H1 (cell line): ENCODE measurements at regions not wholly inside any gene's neighbourhood (a gene's known extent, or its start where the extent isn't known, plus 50 kb on each side); places are given as distances from the start of the nearest gene placed in this dataset.

Experiments used
- CTCF ChIA-PET: fragments of 300-600 bp; sonication (Branson Sonifier 250); formaldehyde crosslinking; loops from one replicate; lab custom pipeline; 2021; ENCODE audit not compliant: partially characterized antibody; lab: Charles Lee
- POLR2A ChIA-PET: fragments of 300-600 bp; sonication (Branson Sonifier 250); formaldehyde crosslinking; loops from one replicate; lab custom pipeline; 2021; ENCODE audit warnings: inconsistent platforms; ENCODE audit not compliant: partially characterized antibody; lab: Charles Lee
- DNase-seq, 2 experiments: peaks; one replicate each; pipeline versions ENCODE4 v3.0.0 to v3.0.0-alpha.2; 2010 to 2022; ENCODE audit warnings: low spot score in 2 of 2, low read depth in 1 of 2, mixed read lengths in 1 of 2
- FAIRE-seq: peaks from 2 replicates; lab custom pipeline; 2011; peaks lifted over from hg19 to GRCh38; lab: Jason Lieb, UNC
- H2AFZ ChIP-seq: 2 replicates; pipeline ENCODE4 v1.8.1; 2012; ENCODE audit warnings: low read length, inconsistent platforms
- H2AK5ac ChIP-seq: 2 replicates; pipeline ENCODE4 v1.6.1; 2013; ENCODE audit warnings: low read depth, low read length
- H2BK120ac ChIP-seq: replicated peaks from 2 replicates; pipeline ENCODE3; 2013; ENCODE audit warnings: low read depth, low read length, inconsistent platforms
- H2BK12ac ChIP-seq: 2 replicates; pipeline ENCODE4 v1.6.1; 2013; ENCODE audit warnings: low read depth, low read length
- H2BK15ac ChIP-seq: 2 replicates; pipeline ENCODE4 v1.6.1; 2013; ENCODE audit warnings: low read length
- H2BK20ac ChIP-seq: 2 replicates; pipeline ENCODE4 v1.6.1; 2013; ENCODE audit warnings: low read length
- H2BK5ac ChIP-seq: 2 replicates; pipeline ENCODE4 v1.6.1; 2013; ENCODE audit warnings: low read depth, low read length
- H3K14ac ChIP-seq: 2 replicates; pipeline ENCODE4 v1.6.1; 2013; ENCODE audit warnings: inconsistent platforms; ENCODE audit not compliant: insufficient read length
- H3K18ac ChIP-seq: 2 replicates; pipeline ENCODE4 v1.6.1; 2013; ENCODE audit warnings: low read length; ENCODE audit errors: extremely low read depth
- H3K23ac ChIP-seq: 2 replicates; pipeline ENCODE4 v1.6.1; 2013; ENCODE audit warnings: inconsistent platforms; ENCODE audit not compliant: insufficient read length
- H3K23me2 ChIP-seq: 2 replicates; pipeline ENCODE4 v1.6.1; 2013; ENCODE audit warnings: low read depth, low read length
- H3K27ac ChIP-seq: 2 replicates; pipeline ENCODE4 v1.6.1; 2011; ENCODE audit warnings: low read depth, low read length, inconsistent platforms
- H3K27me3 ChIP-seq, 4 experiments: replicated peaks in 1 of 4; 1 replicate in 1 of 4; 2 replicates in 3 of 4; pipeline versions ENCODE4 v1.6.1 to v1.8.1; 2011 to 2013; ENCODE audit warnings: low read length in 3 of 4, mild to moderate bottlenecking in 3 of 4, inconsistent platforms in 2 of 4, mixed read lengths in 2 of 4, moderate library complexity in 1 of 4; ENCODE audit not compliant: control insufficient read depth in 3 of 4, insufficient read depth in 3 of 4; ENCODE audit errors: extremely low read depth in 1 of 4
- H3K36me3 ChIP-seq, 4 experiments: 2 replicates each; pipeline versions ENCODE4 v1.6.1 to v1.8.1; 2011 to 2013; ENCODE audit warnings: mild to moderate bottlenecking in 4 of 4, low read length in 3 of 4, moderate library complexity in 2 of 4, control low read depth in 1 of 4, inconsistent platforms in 1 of 4; ENCODE audit not compliant: insufficient read depth in 4 of 4, control insufficient read depth in 2 of 4
- H3K4ac ChIP-seq: replicated peaks from 2 replicates; pipeline ENCODE3; 2013; ENCODE audit warnings: low read length, low read depth, mixed read lengths, inconsistent platforms; ENCODE audit not compliant: insufficient read length
- H3K4me1 ChIP-seq, 4 experiments: replicated peaks in 1 of 4; 1 replicate in 1 of 4; 2 replicates in 3 of 4; pipeline versions ENCODE4 v1.6.1 to v1.8.1; 2011 to 2013; ENCODE audit warnings: low read length in 3 of 4, inconsistent platforms in 2 of 4, mixed read lengths in 1 of 4; ENCODE audit not compliant: insufficient read depth in 4 of 4, control insufficient read depth in 3 of 4
- H3K4me2 ChIP-seq, 2 experiments: 2 replicates each; pipeline versions ENCODE4 v1.6.1 to v1.8.1; 2011 to 2013; ENCODE audit warnings: low read depth in 2 of 2, low read length in 2 of 2, control low read depth in 1 of 2, inconsistent platforms in 1 of 2, mild to moderate bottlenecking in 1 of 2; ENCODE audit not compliant: insufficient read depth in 1 of 2
- H3K4me3 ChIP-seq, 4 experiments: fragments of 200-600, 300-600 bp in 1 of 4; sonication (generic), shearing (Covaris generic), sonication (Bioruptor Twin) in 1 of 4; 2 replicates each; pipeline versions ENCODE4 v1.5.1 to v1.8.1; 2011 to 2016; ENCODE audit warnings: low read length in 4 of 4, low read depth in 3 of 4, control low read depth in 2 of 4, inconsistent platforms in 2 of 4, mild to moderate bottlenecking in 2 of 4, mixed read lengths in 1 of 4, moderate library complexity in 1 of 4; ENCODE audit not compliant: insufficient read depth in 2 of 4; ENCODE audit errors: extremely low read depth in 1 of 4
- H3K56ac ChIP-seq: replicated peaks from 2 replicates; pipeline ENCODE3; 2013; ENCODE audit warnings: low read depth, mild to moderate bottlenecking, mixed read lengths, low read length, inconsistent platforms; ENCODE audit not compliant: insufficient read length
- H3K79me1 ChIP-seq: 2 replicates; pipeline ENCODE4 v1.6.1; 2013; ENCODE audit warnings: low read depth, low read length, control low read depth
- H3K79me2 ChIP-seq, 2 experiments: 2 replicates each; pipeline versions ENCODE4 v1.6.1 to v1.8.1; 2012 to 2013; ENCODE audit warnings: low read length in 2 of 2, mild to moderate bottlenecking in 2 of 2, inconsistent platforms in 1 of 2; ENCODE audit not compliant: insufficient read depth in 2 of 2, control insufficient read depth in 1 of 2
- H3K9ac ChIP-seq, 4 experiments: replicated peaks in 1 of 4; 1 replicate in 1 of 4; 2 replicates in 3 of 4; pipeline versions ENCODE4 v1.6.1 to v1.8.1; 2011 to 2013; ENCODE audit warnings: low read depth in 3 of 4, low read length in 3 of 4, control low read depth in 2 of 4, mild to moderate bottlenecking in 2 of 4, moderate library complexity in 2 of 4, inconsistent platforms in 1 of 4; ENCODE audit errors: extremely low read depth in 1 of 4
- H3K9me3 ChIP-seq, 2 experiments: 2 replicates each; pipeline versions ENCODE4 v1.6.1 to v1.8.1; 2012 to 2013; ENCODE audit warnings: mild to moderate bottlenecking in 2 of 2, moderate library complexity in 2 of 2, control low read depth in 1 of 2, inconsistent platforms in 1 of 2, low read depth in 1 of 2, low read length in 1 of 2, mixed read lengths in 1 of 2; ENCODE audit not compliant: insufficient read depth in 2 of 2
- H4K20me1 ChIP-seq, 2 experiments: replicated peaks in 1 of 2; 2 replicates each; pipeline versions ENCODE3 to v1.8.1; 2011 to 2013; ENCODE audit warnings: inconsistent platforms in 2 of 2, low read length in 2 of 2, mild to moderate bottlenecking in 1 of 2; ENCODE audit not compliant: insufficient read depth in 2 of 2, control insufficient read depth in 1 of 2
- H4K5ac ChIP-seq: 2 replicates; pipeline ENCODE4 v1.6.1; 2013; ENCODE audit warnings: low read length, low read depth, mixed read lengths, inconsistent platforms; ENCODE audit not compliant: insufficient read length
- H4K8ac ChIP-seq: 2 replicates; pipeline ENCODE4 v1.8.0; 2013; ENCODE audit warnings: mild to moderate bottlenecking, moderate library complexity, low read length, inconsistent platforms; ENCODE audit not compliant: insufficient read depth; ENCODE audit errors: extremely low read depth
- H4K91ac ChIP-seq: replicated peaks from 2 replicates; pipeline ENCODE3; 2013; ENCODE audit warnings: low read length, mixed read lengths, inconsistent platforms; ENCODE audit not compliant: insufficient read length
- SP2 ChIP-seq: IDR thresholded peaks from 2 replicates; pipeline ENCODE4 v1.6.1; 2012; ENCODE audit warnings: mild to moderate bottlenecking, low read length, inconsistent platforms
- WGBS, 2 experiments: shearing (Covaris generic) in 1 of 2; methylation state at CpG; one replicate each; pipeline versions ENCODE4 v1.1.6 to v1.1.7; 2013 to 2015; ENCODE audit warnings: low lambda C conversion rate in 2 of 2, mixed read lengths in 2 of 2, inconsistent platforms in 1 of 2, low coverage in 1 of 2, missing lambda C conversion rate in 1 of 2; ENCODE audit not compliant: insufficient replicate concordance in 2 of 2, insufficient coverage in 1 of 2, insufficient read length in 1 of 2; ENCODE audit errors: extremely low coverage in 1 of 2, missing lambda C conversion rate in 1 of 2; 5-methylcytosine and 5-hydroxymethylcytosine counted together

DNA sequence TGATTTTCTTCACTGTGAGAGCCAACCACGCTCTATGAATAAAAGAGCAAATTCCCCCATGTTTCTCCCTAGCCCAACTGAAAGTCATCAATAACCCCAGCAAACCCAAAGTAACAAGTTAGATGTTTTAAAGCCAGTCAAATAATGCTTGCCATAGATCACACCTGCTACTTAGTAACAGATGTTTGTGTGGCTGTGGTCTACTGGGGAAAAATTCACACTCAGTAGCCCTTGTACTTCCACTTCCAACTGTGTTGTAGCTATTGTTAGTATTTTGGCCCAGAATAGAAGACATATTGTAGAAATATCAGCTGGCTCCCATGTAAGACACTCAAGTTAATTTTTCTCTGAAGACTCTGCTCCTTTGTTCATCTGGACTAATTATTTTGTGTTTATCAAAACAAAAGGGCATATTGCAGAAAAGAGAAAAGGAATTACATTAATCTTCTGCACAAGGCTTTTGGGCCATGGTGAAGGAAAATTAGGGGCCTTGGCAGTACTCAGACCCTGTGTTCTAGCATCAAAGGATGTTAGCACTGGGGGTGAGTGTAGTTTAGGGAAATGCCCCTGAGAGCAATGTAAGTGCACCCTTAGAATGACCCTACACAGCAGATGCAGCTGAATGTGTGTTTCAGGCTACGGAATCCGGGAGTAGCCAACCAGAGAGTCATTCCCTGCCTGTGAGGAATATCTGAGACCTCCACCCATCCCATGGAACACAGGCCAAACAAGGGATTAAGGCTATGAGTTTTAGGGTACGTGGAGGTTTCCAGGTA, 521.9 kb downstream of the EPHA4 start:
- no peak overlapping the region for H3K23ac ChIP-seq
- DNase-seq (no peak), FAIRE-seq (no peak)
- peaks cover 5% of the 10 kb centered on the region; the same call in 1 of the 2 replicates for H3K23me2 ChIP-seq
- no peak overlapping the region for H3K14ac ChIP-seq
- no peak overlapping the region for H3K4me2 ChIP-seq
- H3K9ac ChIP-seq = no peak overlapping the region
- H3K27me3 ChIP-seq = no peaks in the 10 kb centered on the region
- no peaks in the 10 kb centered on the region for H3K79me2 ChIP-seq
- no peak overlapping the region for H3K27ac ChIP-seq
- no peak for TF ChIP-seq SP2
- no peak overlapping the region for H2AK5ac ChIP-seq
- ChIA-PET POLR2A (no interaction called here), CTCF (no interaction called here)
- no peak overlapping the region for H3K18ac ChIP-seq
- H2AFZ ChIP-seq = no peak overlapping the region
- no peaks in the 10 kb centered on the region for H3K9me3 ChIP-seq
- no peak overlapping the region for H2BK20ac ChIP-seq
- H2BK5ac ChIP-seq = no peak overlapping the region
- no peak overlapping the region for H4K5ac ChIP-seq
- H3K4me3 ChIP-seq = no peak overlapping the region
- no peaks in the 10 kb centered on the region for H3K4me1 ChIP-seq
- H2BK120ac ChIP-seq = no peak overlapping the region
- no peak overlapping the region for H4K8ac ChIP-seq
- 73% methylated on average over 4 of the region's 4 CpGs; no CpG with 5 or more reads in 1 of the 2 experiments for WGBS, 2 experiments
- H4K20me1 ChIP-seq = no peaks in the 10 kb centered on the region
- no peak overlapping the region for H3K56ac ChIP-seq
- H3K36me3 ChIP-seq = no peaks in the 10 kb centered on the region
- H3K4ac ChIP-seq = no peak overlapping the region
- no peak overlapping the region for H2BK15ac ChIP-seq
- H4K91ac ChIP-seq = no peak overlapping the region
- H2BK12ac ChIP-seq = no peak overlapping the region
- no peaks in the 10 kb centered on the region for H3K79me1 ChIP-seq
